H1 (cell line): ENCODE measurements at regions not wholly inside any gene's neighbourhood (a gene's known extent, or its start where the extent isn't known, plus 50 kb on each side); places are given as distances from the start of the nearest gene placed in this dataset.

Experiments
- CTCF ChIA-PET: fragments of 300-600 bp; sonication (Branson Sonifier 250); formaldehyde crosslinking; loops from one replicate; lab custom pipeline; 2021; ENCODE audit not compliant: partially characterized antibody; lab: Charles Lee
- POLR2A ChIA-PET: fragments of 300-600 bp; sonication (Branson Sonifier 250); formaldehyde crosslinking; loops from one replicate; lab custom pipeline; 2021; ENCODE audit warnings: inconsistent platforms; ENCODE audit not compliant: partially characterized antibody; lab: Charles Lee
- DNase-seq, 2 experiments: peaks; one replicate each; pipeline versions ENCODE4 v3.0.0 to v3.0.0-alpha.2; 2010 to 2022; ENCODE audit warnings: low spot score in 2 of 2, low read depth in 1 of 2, mixed read lengths in 1 of 2
- FAIRE-seq: peaks from 2 replicates; lab custom pipeline; 2011; peaks lifted over from hg19 to GRCh38; lab: Jason Lieb, UNC
- H2AFZ ChIP-seq: 2 replicates; pipeline ENCODE4 v1.8.1; 2012; ENCODE audit warnings: low read length, inconsistent platforms
- H2AK5ac ChIP-seq: 2 replicates; pipeline ENCODE4 v1.6.1; 2013; ENCODE audit warnings: low read depth, low read length
- H2BK120ac ChIP-seq: replicated peaks from 2 replicates; pipeline ENCODE3; 2013; ENCODE audit warnings: low read depth, low read length, inconsistent platforms
- H2BK12ac ChIP-seq: 2 replicates; pipeline ENCODE4 v1.6.1; 2013; ENCODE audit warnings: low read depth, low read length
- H2BK15ac ChIP-seq: 2 replicates; pipeline ENCODE4 v1.6.1; 2013; ENCODE audit warnings: low read length
- H2BK20ac ChIP-seq: 2 replicates; pipeline ENCODE4 v1.6.1; 2013; ENCODE audit warnings: low read length
- H2BK5ac ChIP-seq: 2 replicates; pipeline ENCODE4 v1.6.1; 2013; ENCODE audit warnings: low read depth, low read length
- H3K14ac ChIP-seq: 2 replicates; pipeline ENCODE4 v1.6.1; 2013; ENCODE audit warnings: inconsistent platforms; ENCODE audit not compliant: insufficient read length
- H3K18ac ChIP-seq: 2 replicates; pipeline ENCODE4 v1.6.1; 2013; ENCODE audit warnings: low read length; ENCODE audit errors: extremely low read depth
- H3K23ac ChIP-seq: 2 replicates; pipeline ENCODE4 v1.6.1; 2013; ENCODE audit warnings: inconsistent platforms; ENCODE audit not compliant: insufficient read length
- H3K23me2 ChIP-seq: 2 replicates; pipeline ENCODE4 v1.6.1; 2013; ENCODE audit warnings: low read depth, low read length
- H3K27ac ChIP-seq: 2 replicates; pipeline ENCODE4 v1.6.1; 2011; ENCODE audit warnings: low read depth, low read length, inconsistent platforms
- H3K27me3 ChIP-seq, 4 experiments: replicated peaks in 1 of 4; 1 replicate in 1 of 4; 2 replicates in 3 of 4; pipeline versions ENCODE4 v1.6.1 to v1.8.1; 2011 to 2013; ENCODE audit warnings: low read length in 3 of 4, mild to moderate bottlenecking in 3 of 4, inconsistent platforms in 2 of 4, mixed read lengths in 2 of 4, moderate library complexity in 1 of 4; ENCODE audit not compliant: control insufficient read depth in 3 of 4, insufficient read depth in 3 of 4; ENCODE audit errors: extremely low read depth in 1 of 4
- H3K36me3 ChIP-seq, 4 experiments: 2 replicates each; pipeline versions ENCODE4 v1.6.1 to v1.8.1; 2011 to 2013; ENCODE audit warnings: mild to moderate bottlenecking in 4 of 4, low read length in 3 of 4, moderate library complexity in 2 of 4, control low read depth in 1 of 4, inconsistent platforms in 1 of 4; ENCODE audit not compliant: insufficient read depth in 4 of 4, control insufficient read depth in 2 of 4
- H3K4ac ChIP-seq: replicated peaks from 2 replicates; pipeline ENCODE3; 2013; ENCODE audit warnings: low read length, low read depth, mixed read lengths, inconsistent platforms; ENCODE audit not compliant: insufficient read length
- H3K4me1 ChIP-seq, 4 experiments: replicated peaks in 1 of 4; 1 replicate in 1 of 4; 2 replicates in 3 of 4; pipeline versions ENCODE4 v1.6.1 to v1.8.1; 2011 to 2013; ENCODE audit warnings: low read length in 3 of 4, inconsistent platforms in 2 of 4, mixed read lengths in 1 of 4; ENCODE audit not compliant: insufficient read depth in 4 of 4, control insufficient read depth in 3 of 4
- H3K4me2 ChIP-seq, 2 experiments: 2 replicates each; pipeline versions ENCODE4 v1.6.1 to v1.8.1; 2011 to 2013; ENCODE audit warnings: low read depth in 2 of 2, low read length in 2 of 2, control low read depth in 1 of 2, inconsistent platforms in 1 of 2, mild to moderate bottlenecking in 1 of 2; ENCODE audit not compliant: insufficient read depth in 1 of 2
- H3K4me3 ChIP-seq, 4 experiments: fragments of 200-600, 300-600 bp in 1 of 4; sonication (generic), shearing (Covaris generic), sonication (Bioruptor Twin) in 1 of 4; 2 replicates each; pipeline versions ENCODE4 v1.5.1 to v1.8.1; 2011 to 2016; ENCODE audit warnings: low read length in 4 of 4, low read depth in 3 of 4, control low read depth in 2 of 4, inconsistent platforms in 2 of 4, mild to moderate bottlenecking in 2 of 4, mixed read lengths in 1 of 4, moderate library complexity in 1 of 4; ENCODE audit not compliant: insufficient read depth in 2 of 4; ENCODE audit errors: extremely low read depth in 1 of 4
- H3K56ac ChIP-seq: replicated peaks from 2 replicates; pipeline ENCODE3; 2013; ENCODE audit warnings: low read depth, mild to moderate bottlenecking, mixed read lengths, low read length, inconsistent platforms; ENCODE audit not compliant: insufficient read length
- H3K79me1 ChIP-seq: 2 replicates; pipeline ENCODE4 v1.6.1; 2013; ENCODE audit warnings: low read depth, low read length, control low read depth
- H3K79me2 ChIP-seq, 2 experiments: 2 replicates each; pipeline versions ENCODE4 v1.6.1 to v1.8.1; 2012 to 2013; ENCODE audit warnings: low read length in 2 of 2, mild to moderate bottlenecking in 2 of 2, inconsistent platforms in 1 of 2; ENCODE audit not compliant: insufficient read depth in 2 of 2, control insufficient read depth in 1 of 2
- H3K9ac ChIP-seq, 4 experiments: replicated peaks in 1 of 4; 1 replicate in 1 of 4; 2 replicates in 3 of 4; pipeline versions ENCODE4 v1.6.1 to v1.8.1; 2011 to 2013; ENCODE audit warnings: low read depth in 3 of 4, low read length in 3 of 4, control low read depth in 2 of 4, mild to moderate bottlenecking in 2 of 4, moderate library complexity in 2 of 4, inconsistent platforms in 1 of 4; ENCODE audit errors: extremely low read depth in 1 of 4
- H3K9me3 ChIP-seq, 2 experiments: 2 replicates each; pipeline versions ENCODE4 v1.6.1 to v1.8.1; 2012 to 2013; ENCODE audit warnings: mild to moderate bottlenecking in 2 of 2, moderate library complexity in 2 of 2, control low read depth in 1 of 2, inconsistent platforms in 1 of 2, low read depth in 1 of 2, low read length in 1 of 2, mixed read lengths in 1 of 2; ENCODE audit not compliant: insufficient read depth in 2 of 2
- H4K20me1 ChIP-seq, 2 experiments: replicated peaks in 1 of 2; 2 replicates each; pipeline versions ENCODE3 to v1.8.1; 2011 to 2013; ENCODE audit warnings: inconsistent platforms in 2 of 2, low read length in 2 of 2, mild to moderate bottlenecking in 1 of 2; ENCODE audit not compliant: insufficient read depth in 2 of 2, control insufficient read depth in 1 of 2
- H4K5ac ChIP-seq: 2 replicates; pipeline ENCODE4 v1.6.1; 2013; ENCODE audit warnings: low read length, low read depth, mixed read lengths, inconsistent platforms; ENCODE audit not compliant: insufficient read length
- H4K8ac ChIP-seq: 2 replicates; pipeline ENCODE4 v1.8.0; 2013; ENCODE audit warnings: mild to moderate bottlenecking, moderate library complexity, low read length, inconsistent platforms; ENCODE audit not compliant: insufficient read depth; ENCODE audit errors: extremely low read depth
- H4K91ac ChIP-seq: replicated peaks from 2 replicates; pipeline ENCODE3; 2013; ENCODE audit warnings: low read length, mixed read lengths, inconsistent platforms; ENCODE audit not compliant: insufficient read length
- EGR1 ChIP-seq: IDR thresholded peaks from 2 replicates; pipeline ENCODE4 v1.6.1; 2011; ENCODE audit warnings: low read depth, low read length, borderline replicate concordance
- EP300 ChIP-seq, 2 experiments: IDR thresholded peaks; 1 replicate in 1 of 2; 2 replicates in 1 of 2; pipeline ENCODE4 v1.6.1; 2011 to 2012; ENCODE audit warnings: low read depth in 2 of 2, low read length in 2 of 2, mild to moderate bottlenecking in 2 of 2, borderline replicate concordance in 1 of 2, inconsistent platforms in 1 of 2, moderate library complexity in 1 of 2
- EZH2 ChIP-seq: fragments of 200-600 bp; sonication (generic); IDR thresholded peaks from 2 replicates; pipeline ENCODE4 v1.7.1; 2012; ENCODE audit warnings: low read depth, mild to moderate bottlenecking, moderate library complexity, low read length, inconsistent platforms; ENCODE audit not compliant: severe bottlenecking
- FOSL1 ChIP-seq: IDR thresholded peaks from 2 replicates; pipeline ENCODE4 v1.6.1; 2011; ENCODE audit warnings: mild to moderate bottlenecking, low read depth, low read length, moderate library complexity; ENCODE audit not compliant: insufficient read depth
- KDM5A ChIP-seq: fragments of 200-600 bp; IDR thresholded peaks from 2 replicates; pipeline ENCODE4 v1.7.1; 2012; ENCODE audit warnings: mild to moderate bottlenecking, low read length, inconsistent platforms, mixed read lengths
- WGBS, 2 experiments: shearing (Covaris generic) in 1 of 2; methylation state at CpG; one replicate each; pipeline versions ENCODE4 v1.1.6 to v1.1.7; 2013 to 2015; ENCODE audit warnings: low lambda C conversion rate in 2 of 2, mixed read lengths in 2 of 2, inconsistent platforms in 1 of 2, low coverage in 1 of 2, missing lambda C conversion rate in 1 of 2; ENCODE audit not compliant: insufficient replicate concordance in 2 of 2, insufficient coverage in 1 of 2, insufficient read length in 1 of 2; ENCODE audit errors: extremely low coverage in 1 of 2, missing lambda C conversion rate in 1 of 2; 5-methylcytosine and 5-hydroxymethylcytosine counted together

- no peaks in the 10 kb centered on the region for H4K20me1 ChIP-seq
- no peak overlapping the region for H3K4me2 ChIP-seq
- no peak overlapping the region for H4K91ac ChIP-seq
- H3K36me3 ChIP-seq: no peaks in the 10 kb centered on the region
- no peak overlapping the region for H3K4me3 ChIP-seq
- ChIA-PET CTCF (interaction anchor here (2.6 kb wide), 1 partner anchor 9 kb away, joined by 13 read pairs; no protein-coding TSS in a partner anchor), POLR2A (no interaction called here)
- H2BK12ac ChIP-seq: no peak overlapping the region
- no peaks in the 10 kb centered on the region for H3K27me3 ChIP-seq
- no peak overlapping the region for H4K8ac ChIP-seq
- H4K5ac ChIP-seq: no peak overlapping the region
- no peaks in the 10 kb centered on the region for H3K23me2 ChIP-seq
- no peak overlapping the region for H3K18ac ChIP-seq
- H3K9me3 ChIP-seq: no peaks in the 10 kb centered on the region
- H2BK120ac ChIP-seq: no peak overlapping the region
- no peak overlapping the region for H3K9ac ChIP-seq
- no peaks in the 10 kb centered on the region for H3K79me1 ChIP-seq
- H3K56ac ChIP-seq: no peak overlapping the region
- 92% methylated on average over 2 of the region's 2 CpGs; no CpG with 5 or more reads in 1 of the 2 experiments for WGBS, 2 experiments
- FAIRE-seq (no peak), DNase-seq (no peak)
- H2AFZ ChIP-seq: no peak overlapping the region
- no peaks in the 10 kb centered on the region for H3K79me2 ChIP-seq
- H3K4me1 ChIP-seq: no peaks in the 10 kb centered on the region
- no peak overlapping the region for H2BK5ac ChIP-seq
- no peak overlapping the region for H3K4ac ChIP-seq
- no peak overlapping the region for H3K14ac ChIP-seq
- no peak overlapping the region for H2AK5ac ChIP-seq
- no peak overlapping the region for H2BK15ac ChIP-seq
- no peak overlapping the region for H3K27ac ChIP-seq
- H3K23ac ChIP-seq: no peak overlapping the region
- H2BK20ac ChIP-seq: no peak overlapping the region
- no peak for TF ChIP-seq EGR1
- TF ChIP-seq EP300 (IDR thresholded peaks at IDR 0.05; ENCODE audit: borderline replicate concordance in 1 of 2, low read depth in 2 of 2, low read length in 2 of 2): no peak
- no peak for TF ChIP-seq FOSL1
- no peak for TF ChIP-seq EZH2
- TF ChIP-seq KDM5A: no peak
Observed at GRCh38 chr3:31219131-31219843, 313.4 kb upstream of the STT3B start.
